NCI-H2171 (cell line): ENCODE measurements at regions not wholly inside any gene's neighbourhood (a gene's known extent, or its start where the extent isn't known, plus 50 kb on each side); places are given as distances from the start of the nearest gene placed in this dataset.

Experiments used
- DNase-seq: peaks from one replicate; lab custom pipeline; 2025; lab: John Stamatoyannopoulos, UW

DNA sequence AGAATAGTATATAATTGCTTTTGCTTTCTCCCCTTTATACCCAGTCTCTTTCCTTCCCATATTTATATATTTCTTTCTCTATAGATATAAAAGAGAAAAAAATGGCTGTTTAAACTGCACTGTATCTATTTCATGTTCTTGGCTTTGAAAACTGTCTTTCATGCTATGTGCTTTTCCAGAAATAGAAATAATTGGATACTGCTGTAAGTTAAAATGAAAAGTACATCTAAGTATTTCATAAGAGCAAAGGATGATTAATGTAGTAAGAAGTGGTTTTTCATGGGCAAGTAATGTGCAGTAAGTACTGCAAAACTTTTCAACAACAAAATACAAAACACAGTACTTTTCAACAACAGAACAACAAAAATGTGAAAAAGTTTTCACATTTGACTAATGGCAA lies 237.9 kb downstream of the SNCA start:
- DNase-seq: no peak

DNA sequence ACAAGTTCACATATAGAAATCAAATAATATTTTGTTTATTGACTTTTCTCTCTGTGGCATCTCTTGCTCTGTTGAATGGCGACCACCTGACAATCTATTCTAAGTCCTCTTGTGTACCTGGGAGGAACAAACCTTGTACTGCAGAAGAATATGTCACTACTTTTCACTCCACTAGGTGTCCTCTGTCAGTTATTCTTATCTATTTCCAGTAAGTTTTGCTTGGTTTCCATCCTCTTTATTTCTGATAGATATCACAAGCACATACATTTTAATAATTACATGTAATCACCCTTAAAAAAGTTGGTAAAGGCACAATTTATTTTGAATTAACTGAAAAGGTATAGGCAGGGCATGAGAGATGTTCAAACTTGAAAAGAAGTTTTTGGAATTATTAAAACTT lies 238.4 kb downstream of the SNCA start:
- DNase-seq: no peak

DNA sequence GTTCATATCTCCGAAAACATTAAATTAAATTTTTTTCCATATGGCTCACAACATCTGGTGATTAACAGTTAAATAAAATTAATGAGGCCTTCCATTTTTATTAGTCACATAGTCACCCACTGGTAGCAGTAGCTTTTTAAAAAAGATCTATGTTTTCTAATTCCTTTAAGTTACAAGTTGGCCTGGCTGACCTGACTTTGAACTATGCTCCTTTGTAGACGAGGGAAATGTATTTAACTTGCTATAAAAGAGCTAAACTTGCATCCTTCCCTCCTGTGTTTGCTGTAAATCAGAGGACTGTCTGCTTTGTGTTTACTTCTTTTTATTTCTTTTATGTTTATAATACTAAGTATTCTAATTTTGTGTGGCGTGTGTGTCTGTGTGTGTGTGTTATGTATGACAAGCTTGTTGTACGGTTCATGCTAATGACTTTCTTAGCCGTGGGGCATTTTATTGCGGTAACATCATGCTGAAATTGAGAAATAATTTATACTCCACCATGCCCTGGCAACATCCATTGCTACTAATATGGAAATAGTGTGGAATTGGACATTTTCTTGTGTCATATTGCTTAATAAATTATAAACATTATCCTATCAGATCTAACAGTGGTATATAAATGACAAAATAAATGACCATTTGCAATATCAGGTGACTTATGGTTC lies 241.7 kb downstream of the SNCA start:
- no peak for DNase-seq

DNA sequence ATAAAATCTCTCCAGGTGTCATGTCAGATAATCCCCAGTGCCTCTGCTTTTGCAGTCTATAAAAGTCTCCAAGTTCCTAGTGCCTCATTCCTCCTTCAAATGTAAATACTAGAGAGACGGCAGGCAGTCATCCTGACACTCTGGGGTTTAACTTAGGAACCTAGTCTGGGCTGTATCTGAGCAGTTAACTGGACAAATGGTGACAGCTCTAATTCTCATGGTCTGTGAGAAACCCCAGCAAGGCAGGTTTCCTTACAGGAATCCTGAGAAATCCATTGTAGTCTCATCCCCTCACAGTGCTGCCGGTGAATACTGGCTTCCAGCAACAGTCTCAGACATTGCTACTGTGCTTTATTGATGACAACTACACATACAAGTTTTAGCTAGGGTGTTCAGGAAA lies 246.8 kb downstream of the SNCA start:
- DNase-seq: no peak

DNA sequence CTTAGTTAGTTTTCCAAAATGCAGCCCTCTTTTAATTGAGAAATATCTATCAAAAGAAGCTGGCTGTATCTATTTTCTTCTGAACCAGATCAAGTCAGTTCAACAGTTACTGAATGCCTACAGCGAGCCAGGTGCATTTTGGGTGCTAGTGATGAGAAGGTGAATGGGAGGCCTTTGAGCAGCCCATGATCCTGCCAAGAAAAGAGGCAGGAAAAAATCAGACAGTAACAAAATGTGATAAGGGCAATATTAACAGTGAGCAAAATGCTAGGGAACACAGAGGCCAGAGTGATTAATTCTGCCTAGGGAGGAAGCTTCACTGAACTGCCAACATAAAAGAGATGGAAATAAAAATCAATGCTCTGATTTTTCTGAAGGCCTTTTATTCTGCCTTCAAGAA lies 248.5 kb downstream of the SNCA start:
- no peak for DNase-seq

DNA sequence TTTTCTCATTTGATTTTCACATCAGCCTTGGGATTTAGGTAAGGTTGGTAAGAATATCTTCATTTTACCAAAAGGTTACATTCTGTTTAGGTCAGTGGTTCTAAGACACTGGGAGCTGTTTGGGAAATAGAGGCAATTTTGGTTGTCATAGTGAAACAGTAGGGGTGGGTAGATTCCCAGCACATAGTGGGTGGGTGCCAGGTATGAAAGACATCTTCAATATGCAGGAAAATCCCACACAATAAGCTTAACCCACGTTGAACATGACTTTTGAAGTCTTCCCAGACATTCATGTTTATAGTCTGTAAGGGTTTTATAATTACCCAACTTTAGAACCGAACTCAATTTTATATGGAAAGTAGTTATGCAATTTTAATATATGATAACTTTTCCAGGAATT lies 249.6 kb downstream of the SNCA start:
- DNase-seq: no peak

DNA sequence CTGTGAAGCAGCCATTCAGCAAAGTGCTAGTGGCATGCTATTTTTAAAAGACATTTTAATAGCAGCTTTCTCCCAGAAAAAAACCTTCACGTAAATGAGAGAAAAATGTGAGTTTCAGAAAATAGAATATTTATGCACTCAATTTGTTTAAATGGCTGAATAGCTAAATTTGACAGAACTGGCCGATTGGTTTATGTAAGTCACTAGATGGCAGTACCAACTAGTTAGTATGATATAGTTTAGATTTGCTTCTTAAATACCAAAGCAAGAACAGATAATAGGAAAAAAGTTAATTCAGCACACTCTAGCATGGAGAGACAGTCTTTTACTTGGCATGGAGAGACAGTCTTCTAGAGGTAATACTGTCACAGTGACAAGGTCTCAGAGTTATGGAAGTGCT lies 250.1 kb downstream of the SNCA start:
- DNase-seq: no peak

DNA sequence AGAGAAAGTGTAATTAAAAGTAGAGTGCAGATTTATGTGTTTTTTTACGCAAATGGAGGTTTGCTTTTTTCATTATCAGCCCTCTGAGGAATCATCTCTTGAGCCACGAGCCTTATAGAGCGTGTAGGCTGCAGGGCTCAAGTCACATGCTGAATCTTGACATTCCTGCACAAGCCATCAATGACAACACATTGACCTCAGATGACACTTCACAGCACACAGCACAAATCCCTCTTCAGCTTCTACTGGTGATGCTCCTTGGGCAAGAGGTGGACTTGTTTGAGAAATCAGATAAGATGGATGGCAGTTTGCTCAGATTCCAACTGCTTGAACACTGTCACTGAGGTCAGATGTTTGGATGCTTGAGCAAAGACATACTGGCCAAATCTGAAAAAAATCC lies 250.6 kb downstream of the SNCA start:
- DNase-seq: no peak

DNA sequence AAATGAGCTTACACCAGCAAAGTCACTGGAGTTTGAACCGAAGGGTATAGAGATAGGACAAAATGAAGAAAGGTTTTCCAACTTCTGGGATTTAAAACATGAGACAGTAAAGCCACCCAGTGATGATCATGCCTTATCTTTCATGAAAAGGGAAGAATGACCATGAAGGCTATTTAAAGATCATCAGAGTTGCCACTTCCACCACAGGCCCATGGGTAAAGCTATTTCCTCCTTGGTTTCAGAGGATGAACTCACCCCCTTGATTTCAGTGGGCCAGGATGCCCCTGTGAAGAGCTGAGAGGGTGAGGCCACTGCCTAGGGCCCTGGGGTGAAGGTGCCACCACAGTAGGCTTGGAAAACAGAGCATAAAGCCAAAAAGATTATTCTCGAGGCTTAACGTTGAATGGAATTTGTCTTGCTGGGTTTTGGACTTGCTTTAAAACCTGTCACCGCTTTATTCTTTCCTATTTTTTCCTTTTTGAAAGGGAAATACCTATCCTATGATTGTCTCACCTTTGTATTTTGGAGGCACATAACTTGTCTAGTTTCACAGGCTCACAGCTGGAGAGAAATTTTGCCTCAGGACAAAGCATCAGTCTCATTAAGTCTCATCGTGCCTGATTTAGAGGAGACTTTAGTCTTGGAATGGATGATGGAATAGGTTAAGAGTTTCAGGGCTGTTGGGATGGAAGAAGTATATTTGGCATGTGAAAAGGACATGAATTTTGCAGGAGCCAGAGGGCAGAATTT lies 254.0 kb downstream of the SNCA start:
- no peak for DNase-seq

DNA sequence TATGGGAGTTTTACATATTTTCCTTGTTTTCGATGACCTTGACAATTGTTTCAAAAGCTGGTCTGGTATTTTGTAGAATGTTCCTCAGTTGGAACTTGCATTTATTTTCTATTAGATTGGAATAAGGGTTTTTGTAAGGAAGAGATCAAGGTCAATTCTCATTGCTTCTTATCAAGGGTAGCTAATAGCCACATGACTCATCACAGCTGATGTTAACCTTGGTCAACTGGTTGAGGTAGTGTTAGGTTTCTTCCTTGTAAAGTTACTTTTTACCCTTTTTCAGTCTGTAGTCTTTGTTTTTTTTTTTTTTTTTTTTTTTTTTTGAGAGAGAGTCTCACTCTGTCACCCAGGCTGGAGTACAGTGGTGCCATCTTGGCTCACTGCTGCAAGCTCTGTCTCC lies 257.2 kb downstream of the SNCA start:
- no peak for DNase-seq

DNA sequence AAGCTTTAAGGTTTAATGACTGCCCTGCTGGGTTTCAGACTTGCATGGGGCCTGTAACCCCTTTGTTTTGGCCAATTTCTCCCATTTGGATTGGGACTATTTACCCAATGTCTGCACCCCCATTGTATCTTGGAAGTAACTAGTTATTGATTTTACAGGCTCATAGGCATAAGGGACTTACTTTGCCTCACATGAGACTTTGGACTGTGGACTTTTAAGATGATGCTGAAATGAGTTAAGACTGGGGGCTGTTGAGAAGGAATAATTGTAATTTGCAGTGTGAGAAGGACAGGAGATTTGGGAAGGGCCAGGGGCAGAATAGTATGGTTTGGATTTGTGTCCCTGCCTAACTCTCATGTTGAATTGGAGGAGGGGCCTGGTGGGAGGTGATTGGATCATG lies 260.7 kb downstream of the SNCA start:
- DNase-seq: no peak

DNA sequence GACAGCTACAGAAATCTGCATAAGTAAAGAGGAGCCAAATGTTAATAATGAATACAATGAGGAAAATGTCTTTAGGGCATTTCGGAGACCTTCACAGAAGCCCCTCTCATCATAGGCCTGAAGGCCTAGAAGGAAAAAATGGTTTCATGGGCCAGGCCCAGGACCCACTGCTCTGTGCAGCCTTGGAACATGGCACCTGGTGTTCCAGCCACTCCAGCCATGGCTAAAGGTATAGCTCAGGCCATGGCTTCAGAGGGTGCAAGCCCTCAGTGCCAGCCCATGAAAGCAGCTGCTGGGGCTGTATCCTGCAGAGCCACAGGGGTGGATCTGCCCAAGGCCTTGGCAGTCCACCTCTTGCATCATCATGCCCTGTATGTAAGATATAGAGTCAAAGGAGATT lies 261.1 kb downstream of the SNCA start:
- no peak for DNase-seq

DNA sequence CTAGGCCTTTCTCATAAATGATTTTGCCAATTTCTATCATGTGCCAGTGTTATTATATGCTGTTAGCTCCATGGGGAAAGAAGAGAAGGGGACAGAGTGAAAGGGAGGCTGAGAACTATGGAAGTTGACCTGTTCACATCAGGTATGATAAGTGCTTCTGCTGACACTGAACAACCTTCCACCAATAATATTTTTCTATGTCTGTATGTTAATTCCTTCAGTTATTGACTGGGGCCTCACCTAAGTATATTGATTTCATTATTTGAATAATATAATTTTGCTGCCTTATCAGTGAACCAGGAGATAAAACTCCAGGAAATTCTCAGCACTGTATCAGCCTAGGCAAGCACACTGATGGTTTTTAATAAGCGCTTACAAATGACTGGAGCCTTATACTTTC lies 262.8 kb downstream of the SNCA start:
- DNase-seq: no peak

DNA sequence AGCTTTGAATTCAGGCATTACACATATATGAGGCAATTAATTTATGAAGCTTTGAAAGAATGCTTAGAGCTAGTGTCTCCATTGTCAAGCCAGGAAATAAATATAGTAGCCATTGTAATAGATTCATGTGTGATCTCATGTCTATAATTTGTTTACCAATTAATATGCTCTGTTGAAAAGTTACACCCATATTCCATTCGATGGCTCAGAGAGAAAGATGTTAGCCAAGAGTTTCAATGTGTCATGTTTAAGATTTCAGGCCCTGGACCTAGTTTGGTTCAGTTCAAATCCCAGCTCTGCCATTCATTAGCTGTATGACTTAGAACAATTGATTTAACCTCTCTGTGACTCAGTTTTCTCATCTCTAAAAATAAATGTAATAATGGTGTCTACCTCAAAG lies 263.3 kb downstream of the SNCA start:
- no peak for DNase-seq

DNA sequence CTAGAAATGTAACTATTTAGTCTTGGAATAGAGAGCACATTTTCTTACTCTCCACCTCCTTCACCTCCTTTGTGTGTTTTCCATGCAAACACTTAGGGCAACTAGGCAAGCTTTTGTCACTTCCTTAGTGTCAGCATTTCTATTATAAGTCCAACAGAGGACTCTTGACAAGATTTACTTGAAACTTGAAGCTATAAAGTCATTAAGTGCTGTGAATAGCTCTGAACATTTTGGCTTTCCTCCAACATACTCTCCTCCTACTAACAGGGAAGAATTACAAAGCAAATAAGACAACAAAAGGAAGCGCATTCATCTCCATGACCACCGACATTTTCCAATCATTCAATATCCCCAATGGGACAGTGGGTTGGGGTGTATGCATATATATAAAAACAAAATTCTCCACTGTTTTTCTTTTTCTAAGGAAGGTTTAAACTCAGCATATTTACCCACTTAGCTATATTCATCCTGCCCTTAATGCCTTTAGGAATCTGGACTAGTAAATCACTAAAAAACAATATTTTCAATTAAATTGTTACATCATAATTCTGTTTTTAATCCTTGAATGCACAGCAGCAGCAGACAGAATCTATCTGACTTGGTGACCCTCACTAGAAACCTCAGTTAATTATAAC lies 264.6 kb downstream of the SNCA start:
- DNase-seq: peak; percentile 67

DNA sequence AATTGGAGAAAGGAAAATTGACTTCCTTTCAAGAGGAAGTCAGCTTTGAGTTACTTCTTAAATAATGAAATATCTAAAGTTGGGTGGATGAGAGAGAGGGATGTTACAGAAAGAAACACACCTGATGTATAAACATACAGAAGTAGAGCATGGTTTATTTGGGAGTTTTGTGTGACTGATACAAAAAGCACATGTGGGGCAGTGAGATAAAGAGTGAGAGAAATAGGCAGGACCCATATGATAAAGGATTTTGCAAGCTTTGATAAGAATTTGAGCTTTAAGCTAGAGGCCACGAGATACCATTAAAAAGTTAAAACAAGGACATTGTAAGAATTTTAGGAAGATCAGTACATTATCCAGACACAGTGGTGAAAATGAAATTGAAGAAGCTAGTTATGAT lies 263.3 kb upstream of the GPRIN3 start:
- no peak for DNase-seq

DNA sequence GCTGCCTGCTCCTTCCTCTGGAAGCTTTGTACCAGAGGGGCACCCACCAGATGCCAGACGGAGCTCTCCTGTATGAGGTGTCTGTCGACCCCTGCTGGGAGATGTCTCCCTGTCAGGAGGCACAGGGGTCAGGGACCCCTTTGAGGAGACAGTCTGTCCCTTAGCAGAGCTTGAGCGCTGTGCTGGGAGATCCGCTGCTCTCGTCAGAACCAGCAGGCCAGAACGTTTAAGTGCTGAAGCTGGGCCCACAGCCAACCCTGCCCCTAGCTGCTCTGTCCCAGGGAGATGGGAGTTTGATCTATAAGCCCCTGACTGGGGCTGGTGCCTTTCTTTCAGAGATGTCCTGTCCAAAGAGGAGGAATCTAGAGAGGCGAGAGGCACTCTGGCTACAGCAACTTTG lies 260.3 kb upstream of the GPRIN3 start:
- DNase-seq: no peak

DNA sequence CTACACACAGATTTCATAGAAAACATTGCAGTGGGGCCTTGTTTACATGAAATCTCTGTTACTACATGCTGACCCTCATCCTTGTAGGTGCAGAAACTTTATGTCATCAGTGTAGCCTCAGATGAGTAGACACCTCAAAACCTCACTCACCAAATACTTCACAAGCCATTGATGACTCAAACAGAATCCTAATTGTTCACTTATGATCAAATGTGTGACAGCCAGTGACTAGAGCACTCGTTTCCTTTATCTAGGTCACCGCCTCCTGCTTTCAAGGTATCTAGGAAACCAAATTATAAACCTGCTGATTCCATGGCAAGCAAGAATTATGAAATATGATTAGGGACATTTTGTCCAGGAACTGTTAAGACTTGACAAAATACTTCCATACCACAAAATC lies 255.8 kb upstream of the GPRIN3 start:
- DNase-seq: no peak

DNA sequence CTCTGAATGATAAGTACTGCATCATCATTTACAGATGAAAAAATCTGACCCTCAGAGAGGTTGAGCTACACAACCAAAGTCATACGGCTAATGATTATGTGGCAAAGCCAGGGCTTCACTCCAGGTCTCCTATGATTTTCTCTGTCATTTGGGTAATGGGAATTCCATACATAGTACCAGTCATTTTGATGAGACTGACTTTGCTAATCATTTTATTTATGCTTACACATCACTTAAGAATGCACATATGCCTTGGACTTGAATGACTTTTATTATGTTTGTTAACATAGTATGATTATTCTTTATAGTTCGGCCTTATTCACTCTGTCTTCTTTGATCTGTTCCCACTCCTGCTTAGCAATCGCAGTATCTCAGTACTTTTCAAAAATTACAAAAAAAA lies 255.1 kb upstream of the GPRIN3 start:
- no peak for DNase-seq

DNA sequence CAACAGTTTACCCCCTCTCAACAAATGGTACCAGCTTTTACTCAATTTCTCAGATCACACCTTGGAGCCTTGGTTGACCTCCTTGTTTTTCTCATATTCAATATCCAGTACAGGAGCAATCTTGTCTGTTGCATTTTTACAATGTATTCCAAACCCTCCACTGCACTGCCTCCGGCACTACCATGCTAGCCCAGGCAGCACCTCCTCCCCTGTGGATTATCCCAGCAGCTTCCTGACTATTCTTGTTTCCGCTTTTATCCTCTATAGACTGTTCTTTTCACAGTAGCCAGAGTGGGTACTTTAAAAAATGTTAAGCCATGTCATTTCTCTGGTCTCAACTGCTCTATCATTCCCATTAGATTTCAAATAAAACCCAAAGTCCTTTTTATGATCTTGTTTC lies 253.4 kb upstream of the GPRIN3 start:
- DNase-seq: no peak

DNA sequence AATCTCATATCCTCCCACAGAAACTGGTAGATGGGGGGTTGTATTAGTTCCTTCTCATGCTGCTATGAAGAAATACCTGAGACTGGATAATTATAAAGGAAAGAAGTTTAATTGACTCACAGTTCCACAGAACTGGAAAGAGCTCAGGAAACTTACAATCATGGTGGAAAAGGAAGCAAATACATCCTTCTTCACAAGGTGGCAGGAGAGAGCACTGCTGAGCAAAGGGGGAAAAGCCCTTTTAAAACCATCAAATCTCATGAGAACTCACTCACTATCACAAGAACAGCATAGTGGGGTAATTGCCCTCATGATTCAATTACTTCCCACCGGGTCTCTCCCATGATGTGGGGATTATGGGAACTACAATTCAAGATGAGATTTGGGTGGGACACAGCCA lies 250.5 kb upstream of the GPRIN3 start:
- no peak for DNase-seq

DNA sequence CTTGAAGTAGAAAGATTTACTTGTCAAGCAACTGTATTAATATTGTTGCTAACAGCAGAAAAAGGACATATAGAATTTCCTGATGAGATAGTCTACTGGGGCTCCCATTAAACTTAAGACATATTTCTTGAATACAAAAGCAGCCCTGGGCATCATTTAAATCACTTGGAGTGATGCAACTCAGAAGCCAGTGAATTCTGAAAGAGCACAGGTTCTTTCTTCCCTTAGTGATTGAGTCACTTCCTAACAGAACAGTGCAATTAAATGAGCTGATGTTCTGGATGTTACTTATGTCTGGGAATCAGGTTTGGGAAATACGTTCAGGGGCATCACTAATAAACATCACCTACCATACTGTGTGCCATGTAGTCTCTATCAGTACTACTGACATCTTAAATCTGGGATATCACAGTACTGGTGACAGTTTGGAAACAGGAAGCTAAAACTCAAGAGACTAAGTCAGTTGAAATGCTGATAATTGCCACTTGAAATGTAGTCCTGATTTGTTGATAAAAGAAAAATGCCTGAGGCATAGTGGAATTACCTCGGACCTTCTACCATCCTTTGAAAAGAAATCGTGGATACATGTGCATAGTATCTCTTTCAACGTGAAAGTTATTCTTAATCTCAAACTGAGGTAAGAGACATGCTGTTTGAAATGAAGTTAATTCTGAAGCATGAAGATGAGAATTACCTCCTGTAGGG lies 249.2 kb upstream of the GPRIN3 start:
- DNase-seq: no peak

DNA sequence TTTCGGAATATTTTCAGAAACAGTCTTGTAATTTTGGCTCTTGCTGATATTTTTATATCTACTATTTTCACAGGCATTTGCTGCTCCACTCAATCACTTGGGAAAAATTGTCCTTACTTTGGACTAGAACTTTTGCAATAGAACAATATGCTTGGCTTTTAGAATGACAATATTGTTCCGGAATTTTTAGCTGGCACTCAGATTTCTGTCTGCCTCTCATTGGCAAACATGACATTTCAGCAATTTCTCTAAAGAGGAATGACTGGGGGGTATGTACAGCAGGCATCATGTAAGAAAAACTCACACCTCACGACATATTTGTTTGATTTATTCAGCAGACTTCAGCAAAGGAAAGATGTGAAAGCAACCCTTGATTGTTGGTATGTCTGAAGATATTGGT lies 243.6 kb upstream of the GPRIN3 start:
- DNase-seq: no peak
